Ureter (tissue), 1 donor: ENCODE measurements at regions not wholly inside any gene's neighbourhood (a gene's known extent, or its start where the extent isn't known, plus 50 kb on each side); places are given as distances from the start of the nearest gene placed in this dataset.
"Not testable (repeated sequence)": the region's sequence is repeated elsewhere in the genome, so short reads cannot be mapped to it uniquely, and the experiment has no call there.

Experiments used
- DNase-seq: peaks from one replicate; pipeline ENCODE4 v3.0.0-alpha.2; 2020; ENCODE audit warnings: low spot score
- donor health status: DM: yes; HTN: yes; CAD: no.

DNA sequence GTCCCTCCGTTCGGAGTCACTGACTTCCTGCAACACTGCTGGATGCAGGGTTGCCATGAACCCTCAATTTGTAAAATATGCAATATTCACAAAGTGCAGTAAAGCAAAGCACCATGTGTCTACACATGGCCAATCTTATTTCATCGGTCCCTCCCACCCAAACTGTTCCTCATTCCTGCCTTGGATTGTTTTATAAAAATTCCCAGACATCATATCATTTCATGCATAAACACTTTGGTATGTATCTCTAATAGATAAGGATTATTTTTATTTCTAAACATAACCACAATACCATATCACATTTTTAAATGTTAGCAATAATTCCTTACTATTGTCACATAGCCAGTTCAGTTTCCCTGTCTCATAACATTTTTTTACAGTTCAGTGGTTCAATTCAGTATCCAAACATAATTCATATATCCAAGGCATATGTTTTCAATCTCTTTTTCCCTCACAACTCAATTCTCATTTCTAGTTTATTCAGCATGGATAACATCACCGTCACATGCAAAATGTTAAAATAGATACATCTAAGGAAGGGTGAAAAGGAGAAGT is 82.0 kb upstream of the PCAT7 start:
- DNase-seq = no peak

DNA sequence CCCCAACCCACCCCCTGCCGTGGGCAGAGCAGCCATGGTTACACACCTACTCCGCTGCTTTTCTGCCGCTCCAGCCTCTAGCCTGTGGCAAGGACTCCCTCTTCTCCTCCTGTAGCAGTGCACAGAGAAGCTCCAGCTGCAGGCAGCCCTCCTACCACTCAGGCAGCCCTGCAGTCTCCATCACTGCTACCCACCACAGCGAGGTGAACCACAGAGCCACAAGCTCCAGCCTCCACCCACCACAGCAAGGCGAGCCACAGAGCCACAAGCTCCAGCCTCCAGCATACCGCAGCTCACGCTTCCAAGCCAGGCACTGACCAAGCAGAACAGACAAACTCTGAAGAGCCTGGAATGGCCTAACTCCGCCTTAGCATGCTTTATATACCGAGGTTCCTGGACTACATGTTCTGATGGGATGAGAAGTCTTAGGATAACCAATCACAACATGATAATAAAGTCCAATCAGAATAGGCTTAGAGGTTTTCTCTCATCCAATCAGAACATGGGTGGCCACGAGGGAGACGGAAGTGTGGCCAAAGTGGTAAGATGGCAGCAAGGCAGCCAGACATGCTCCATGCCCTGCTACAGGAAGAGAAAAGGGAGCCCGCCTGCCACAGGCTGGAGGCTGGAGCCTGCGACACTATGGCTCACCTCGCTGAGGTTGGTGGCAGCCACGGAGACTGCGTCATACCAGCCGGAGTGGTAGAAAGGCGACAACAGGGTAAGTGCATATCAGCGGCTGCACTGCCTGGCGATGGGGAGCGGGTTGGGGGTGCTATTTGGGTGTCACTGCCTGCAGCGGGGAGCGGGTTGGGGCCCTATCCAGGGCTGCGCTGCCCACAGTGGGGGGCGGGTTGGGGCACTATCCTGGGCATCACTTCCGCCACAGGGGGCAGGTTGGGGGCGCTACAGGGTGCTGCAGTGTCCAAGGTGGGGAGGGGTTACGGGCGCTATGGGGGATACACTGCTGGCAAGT is 75.8 kb upstream of the PCAT7 start:
- no peak for DNase-seq

DNA sequence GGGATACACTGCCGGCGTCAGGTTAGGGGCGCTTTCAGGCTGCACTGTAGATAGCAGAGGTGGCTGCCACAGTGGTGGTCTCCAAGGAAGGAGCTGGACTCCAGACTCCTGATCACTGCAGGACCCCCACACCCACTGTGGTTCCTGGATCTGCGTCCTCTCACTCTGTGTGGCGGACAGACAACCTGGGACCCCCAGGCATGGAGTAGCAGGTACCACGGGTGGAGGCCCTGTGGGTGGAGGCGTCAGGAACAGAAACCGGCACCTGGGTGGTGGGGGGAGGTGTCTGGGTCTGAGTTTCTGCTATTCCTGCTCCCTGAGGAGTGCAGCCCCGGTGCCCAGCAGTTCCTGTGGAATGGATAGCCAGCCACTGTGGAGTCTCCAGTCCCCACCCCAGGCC is 75.1 kb upstream of the PCAT7 start:
- no peak for DNase-seq

DNA sequence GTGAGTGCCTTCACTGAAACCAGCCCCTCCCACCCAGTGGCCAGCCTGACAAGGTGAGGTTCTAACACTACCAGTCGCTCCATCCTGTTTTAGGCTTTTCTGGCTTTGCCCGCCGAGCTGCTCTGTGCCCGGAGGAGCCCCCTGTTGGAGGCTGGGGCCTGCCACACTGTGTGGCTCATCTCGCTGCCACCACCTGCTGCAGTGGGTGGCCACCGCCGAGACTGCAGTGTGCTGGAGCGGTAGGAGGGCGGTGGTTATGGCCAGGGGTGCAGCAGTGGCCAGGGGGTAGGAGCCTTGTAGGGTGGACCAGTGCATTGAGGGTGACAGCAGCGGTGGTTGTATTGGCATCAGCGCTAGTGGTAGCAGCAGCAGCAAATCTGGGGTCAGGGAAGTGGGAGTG is 74.7 kb upstream of the PCAT7 start:
- no peak for DNase-seq

DNA sequence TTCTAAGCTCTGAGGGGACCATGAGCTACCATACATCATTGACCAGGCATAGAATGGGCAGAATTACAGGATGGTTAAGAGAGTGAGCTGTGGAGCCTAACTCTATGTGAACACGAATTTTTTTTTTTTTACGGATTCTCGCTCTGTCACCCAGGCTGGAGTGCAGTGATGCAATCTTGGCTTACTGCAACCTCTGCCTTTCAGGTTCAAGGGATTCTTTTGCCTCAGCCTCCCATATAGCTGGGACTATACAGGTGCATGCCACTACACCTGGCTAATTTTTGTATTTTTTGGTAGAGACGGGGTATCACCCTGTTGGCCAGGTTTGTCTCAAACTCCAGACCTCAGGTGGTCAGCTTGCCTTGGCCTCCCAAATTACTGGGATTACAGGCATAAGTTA is 72.8 kb upstream of the PCAT7 start:
- DNase-seq = no peak

DNA sequence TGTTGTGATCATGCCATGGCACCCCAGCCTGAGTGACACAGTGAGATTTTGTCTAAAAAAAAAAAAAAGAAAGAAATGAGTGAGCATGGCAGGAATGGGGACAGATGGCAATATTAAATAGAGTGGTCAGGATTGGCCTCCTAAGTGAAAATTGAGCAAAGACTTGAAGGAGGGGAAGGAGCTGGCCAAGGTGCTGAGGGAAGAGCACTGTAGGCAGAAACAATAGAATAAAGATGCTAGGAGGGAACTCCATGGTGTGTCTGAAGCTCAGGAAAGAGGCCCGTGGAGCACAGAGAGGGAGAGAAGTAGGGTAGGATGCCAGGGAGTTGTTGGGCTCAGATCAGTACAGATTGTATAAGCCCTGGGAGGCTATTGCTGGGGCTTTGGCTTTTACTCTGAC is 64.4 kb upstream of the PCAT7 start:
- no peak for DNase-seq

DNA sequence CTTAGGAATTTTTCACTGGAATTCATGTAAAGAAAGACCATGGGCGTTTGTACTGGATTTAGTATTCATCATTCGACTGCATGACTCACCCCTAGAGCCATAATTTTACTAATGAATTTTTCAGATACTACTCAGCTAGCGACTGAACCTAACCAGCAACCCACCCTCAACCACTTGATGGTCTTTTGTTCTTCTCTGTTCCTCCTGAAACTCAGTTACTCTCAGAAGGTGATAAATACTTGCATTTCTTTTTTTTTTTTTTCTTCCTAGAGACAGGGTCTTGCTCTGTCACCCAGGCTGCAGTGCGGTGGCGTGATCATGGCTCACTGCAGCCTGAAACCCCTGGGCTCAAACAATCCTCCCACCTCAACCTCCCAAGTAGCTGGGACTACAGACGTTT is 62.8 kb upstream of the PCAT7 start:
- DNase-seq = not testable (repeated sequence)

DNA sequence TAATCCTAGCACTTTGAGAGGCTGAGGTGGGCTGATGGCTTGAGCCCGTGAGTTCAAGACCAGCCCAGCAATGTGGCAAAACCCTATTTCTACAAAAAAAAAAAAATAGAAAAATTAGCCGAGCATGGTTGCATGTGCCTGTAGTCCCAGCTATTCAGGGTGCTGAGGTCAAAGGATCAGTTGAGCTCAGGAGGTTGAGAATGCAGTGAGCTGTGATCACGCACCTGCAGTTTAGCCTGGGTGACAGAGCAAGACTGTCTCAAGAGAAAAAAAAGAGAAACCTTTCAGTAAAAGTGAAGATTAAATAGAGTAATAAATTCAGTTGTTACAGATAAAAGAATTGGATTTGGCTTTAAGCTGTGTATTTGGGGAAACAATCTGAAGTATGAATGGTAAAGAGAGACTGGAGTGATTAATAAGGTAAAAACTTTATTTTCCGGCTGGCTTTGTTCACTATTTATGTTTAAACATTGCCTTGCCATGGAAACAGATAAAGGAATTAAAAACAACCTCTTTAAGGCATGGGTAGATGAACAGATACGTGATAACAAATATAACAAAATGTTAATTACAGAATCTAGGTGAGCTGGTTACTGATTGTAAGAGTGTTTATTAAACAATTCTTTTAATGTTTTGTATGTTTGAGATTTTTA is 56.0 kb upstream of the PCAT7 start:
- DNase-seq = no peak

DNA sequence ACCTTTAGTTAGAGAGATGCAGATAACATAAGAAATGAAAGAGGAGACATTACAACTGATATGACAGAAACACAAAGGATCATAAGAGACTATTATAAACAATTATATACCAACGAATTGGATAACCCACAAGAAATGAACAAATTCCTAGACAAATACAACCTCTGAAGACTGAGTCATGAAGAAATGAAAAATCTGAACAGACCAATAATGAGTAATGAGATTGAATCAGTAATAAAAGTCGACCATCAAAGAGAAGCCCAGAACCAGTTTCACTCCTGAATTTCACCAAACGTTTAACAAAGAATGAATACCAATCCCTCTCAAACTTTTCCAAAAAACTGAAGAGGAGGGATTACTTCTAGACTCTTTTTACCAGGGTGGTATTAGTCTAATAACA is 50.5 kb upstream of the PCAT7 start:
- DNase-seq = no peak
